Gastrocnemius medialis (tissue), 4 donors: ENCODE measurements at regions not wholly inside any gene's neighbourhood (a gene's known extent, or its start where the extent isn't known, plus 50 kb on each side); places are given as distances from the start of the nearest gene placed in this dataset.

Experiments used
- ATAC-seq, 2 donors: fragments of 150-250 bp; one replicate each; pipeline ENCODE4 v1.9.1; 2016
- DNase-seq, 2 donors: peaks; one replicate each; pipeline ENCODE4 v3.0.0-alpha.2; 2019
- H3K27ac ChIP-seq, 4 donors: fragments of 200-600 bp; sonication (generic); 1 replicate in 1 of 4; 2 replicates in 3 of 4; pipeline ENCODE4 v1.5.1; 2016 to 2018; ENCODE audit warnings: mild to moderate bottlenecking in 2 of 4, moderate library complexity in 1 of 4
- H3K27me3 ChIP-seq, 3 donors: fragments of 200-600 bp; sonication (generic) in 2 of 3; 1 replicate in 1 of 3; 2 replicates in 2 of 3; pipeline versions ENCODE4 v1.5.1 to v1.6.0; 2016 to 2019; ENCODE audit warnings: mild to moderate bottlenecking in 1 of 3, moderate library complexity in 1 of 3
- H3K36me3 ChIP-seq, 2 donors: fragments of 200-600 bp; sonication (generic) in 1 of 2; one replicate each; pipeline ENCODE4 v1.5.1; 2017 to 2018
- H3K4me1 ChIP-seq, 2 donors: fragments of 200-600 bp; sonication (generic) in 1 of 2; one replicate each; pipeline ENCODE4 v1.5.1; 2016 to 2017; ENCODE audit warnings: mild to moderate bottlenecking in 2 of 2
- H3K4me3 ChIP-seq, 4 donors: fragments of 200-600 bp; sonication (generic) in 3 of 4; 1 replicate in 1 of 4; 2 replicates in 3 of 4; pipeline ENCODE4 v1.5.1; 2016 to 2019; ENCODE audit warnings: mild to moderate bottlenecking in 2 of 4
- H3K9me3 ChIP-seq, 3 donors: fragments of 200-600 bp; sonication (generic) in 2 of 3; 1 replicate in 1 of 3; 2 replicates in 2 of 3; pipeline ENCODE4 v1.5.1; 2016 to 2019
- POLR2A ChIP-seq, 2 donors: fragments of 450-650 bp; IDR thresholded peaks; one replicate each; pipeline ENCODE4 v1.6.1; 2017; ENCODE audit warnings: antibody characterized with exemption in 2 of 2, mild to moderate bottlenecking in 2 of 2, moderate library complexity in 2 of 2
- in situ Hi-C, 4 donors: fragments of 200-750 bp; cut with MboI; loops; one replicate each; pipeline versions ENCODE4 v1.15.0 to v1.8.0; 2017; ENCODE audit warnings: low sequenced_read_pairs in 4 of 4
- intact Hi-C: fragments of 100-400 bp; cut with DNase I; formaldehyde crosslinking; loops from one replicate; pipeline ENCODE4 v1.15.1; 2023; ENCODE audit warnings: low total_unique reads
- TF ChIP-seq, protein P1 (sequence below), 5 experiments: fragments of 450-650 bp in 3 of 5; fragments of 200-600 bp in 2 of 5; sonication (generic) in 2 of 5; IDR thresholded peaks in 4 of 5; conservative IDR thresholded peaks in 1 of 5; 1 replicate in 4 of 5; 2 replicates in 1 of 5; pipeline ENCODE4 v1.5.1; 2016 to 2019; ENCODE audit warnings: antibody characterized with exemption in 5 of 5, mild to moderate bottlenecking in 3 of 5, moderate library complexity in 3 of 5

DNA sequence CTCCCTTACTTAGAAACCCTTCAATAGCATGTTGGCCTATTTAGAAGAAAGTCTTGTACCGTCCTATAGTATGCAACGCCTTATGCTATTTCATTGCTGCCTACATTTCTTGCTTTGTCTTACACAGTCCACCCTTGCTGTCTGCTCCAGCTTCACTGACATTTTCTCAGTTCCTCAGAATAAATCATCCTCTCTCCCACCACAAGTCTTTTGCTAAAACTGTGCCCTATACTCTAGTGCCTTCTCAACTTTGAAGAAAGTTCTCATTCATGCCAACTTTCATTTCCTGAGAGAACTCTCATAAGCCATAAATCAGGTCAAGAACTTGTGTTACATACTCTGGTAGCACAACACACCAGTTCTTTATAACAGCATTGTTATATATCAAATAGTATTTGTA is 54.3 kb upstream of the COL3A1 start:
- no peaks in the 10 kb centered on the region for H3K27me3 ChIP-seq
- no peak for DNase-seq
- no peaks in the 10 kb centered on the region for H3K9me3 ChIP-seq
- H3K27ac ChIP-seq, result no peak overlapping the region
- no peak for TF ChIP-seq POLR2A (IDR thresholded peaks at IDR 0.05)
- TF ChIP-seq, protein P1, sequence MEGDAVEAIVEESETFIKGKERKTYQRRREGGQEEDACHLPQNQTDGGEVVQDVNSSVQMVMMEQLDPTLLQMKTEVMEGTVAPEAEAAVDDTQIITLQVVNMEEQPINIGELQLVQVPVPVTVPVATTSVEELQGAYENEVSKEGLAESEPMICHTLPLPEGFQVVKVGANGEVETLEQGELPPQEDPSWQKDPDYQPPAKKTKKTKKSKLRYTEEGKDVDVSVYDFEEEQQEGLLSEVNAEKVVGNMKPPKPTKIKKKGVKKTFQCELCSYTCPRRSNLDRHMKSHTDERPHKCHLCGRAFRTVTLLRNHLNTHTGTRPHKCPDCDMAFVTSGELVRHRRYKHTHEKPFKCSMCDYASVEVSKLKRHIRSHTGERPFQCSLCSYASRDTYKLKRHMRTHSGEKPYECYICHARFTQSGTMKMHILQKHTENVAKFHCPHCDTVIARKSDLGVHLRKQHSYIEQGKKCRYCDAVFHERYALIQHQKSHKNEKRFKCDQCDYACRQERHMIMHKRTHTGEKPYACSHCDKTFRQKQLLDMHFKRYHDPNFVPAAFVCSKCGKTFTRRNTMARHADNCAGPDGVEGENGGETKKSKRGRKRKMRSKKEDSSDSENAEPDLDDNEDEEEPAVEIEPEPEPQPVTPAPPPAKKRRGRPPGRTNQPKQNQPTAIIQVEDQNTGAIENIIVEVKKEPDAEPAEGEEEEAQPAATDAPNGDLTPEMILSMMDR (IDR thresholded peaks at IDR 0.05 in 4 of 5, conservative IDR thresholded peaks at IDR 0.05 in 1 of 5), result no peak
- H3K36me3 ChIP-seq, result no peaks in the 10 kb centered on the region
- in situ Hi-C loops, result no loop called here
- H3K4me1 ChIP-seq, result no peaks in the 10 kb centered on the region
- H3K4me3 ChIP-seq, result no peak overlapping the region
- intact Hi-C loops, result no loop called here
- no peak for ATAC-seq

DNA sequence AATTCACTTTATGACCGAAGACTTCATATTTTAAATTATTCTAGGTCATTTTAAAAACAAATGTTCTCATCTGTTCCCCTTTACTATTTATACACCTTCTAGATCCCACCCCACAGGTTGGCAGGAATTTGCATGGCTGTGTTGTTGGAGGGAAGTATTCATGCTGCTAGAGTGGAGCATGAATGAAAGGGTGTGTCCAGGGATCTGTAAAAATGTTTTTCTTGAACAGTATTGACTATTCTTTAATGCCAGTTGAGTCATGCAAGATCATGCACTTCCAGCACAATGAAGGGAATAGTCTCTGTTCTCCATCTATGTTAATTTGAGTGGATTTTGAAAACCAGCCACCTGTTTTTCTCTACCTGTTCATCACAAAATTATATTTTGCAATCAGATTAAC is 52.0 kb upstream of the COL3A1 start:
- no peaks in the 10 kb centered on the region for H3K9me3 ChIP-seq
- DNase-seq (no peak), ATAC-seq (no peak)
- in situ Hi-C loops, result no loop called here
- intact Hi-C loops, result no loop called here
- no peak overlapping the region for H3K4me3 ChIP-seq
- H3K4me1 ChIP-seq, result no peaks in the 10 kb centered on the region
- H3K27me3 ChIP-seq, result no peaks in the 10 kb centered on the region
- no peaks in the 10 kb centered on the region for H3K36me3 ChIP-seq
- no peak overlapping the region for H3K27ac ChIP-seq
- TF ChIP-seq, protein P1 (IDR thresholded peaks at IDR 0.05 in 4 of 5, conservative IDR thresholded peaks at IDR 0.05 in 1 of 5), result no peak
- TF ChIP-seq POLR2A (IDR thresholded peaks at IDR 0.05), result no peak
